HG02588 (cell line): ENCODE measurements at regions not wholly inside any gene's neighbourhood (a gene's known extent, or its start where the extent isn't known, plus 50 kb on each side); places are given as distances from the start of the nearest gene placed in this dataset.

ENCODE experiments used
- ATAC-seq: cut with Tn5 transposase; IDR thresholded peaks from one replicate; pipeline ENCODE4 v1.9.1; 2021; ENCODE audit warnings: mild to moderate bottlenecking, moderate library complexity; ENCODE audit not compliant: unreplicated experiment

DNA sequence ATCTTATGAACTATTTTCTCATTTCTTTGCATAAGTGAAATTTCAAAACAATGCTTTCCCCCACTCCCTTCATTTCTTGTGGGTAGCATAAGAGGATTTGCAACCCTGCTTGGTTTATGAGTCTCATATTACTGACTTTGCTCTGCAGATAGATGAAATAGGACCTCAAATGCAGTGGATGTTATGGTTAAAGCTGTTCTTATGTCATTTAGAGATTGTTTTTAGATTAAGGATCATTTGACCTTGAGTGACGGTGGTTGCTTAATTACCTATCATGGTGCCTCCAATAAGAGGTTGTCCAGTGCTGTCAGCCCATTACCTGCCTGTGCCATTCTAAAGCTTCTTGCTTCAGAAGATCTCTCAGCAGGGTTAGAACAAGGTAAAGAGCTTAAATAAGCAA, 351.4 kb upstream of the ATP2B1 start:
- no peak for ATAC-seq

DNA sequence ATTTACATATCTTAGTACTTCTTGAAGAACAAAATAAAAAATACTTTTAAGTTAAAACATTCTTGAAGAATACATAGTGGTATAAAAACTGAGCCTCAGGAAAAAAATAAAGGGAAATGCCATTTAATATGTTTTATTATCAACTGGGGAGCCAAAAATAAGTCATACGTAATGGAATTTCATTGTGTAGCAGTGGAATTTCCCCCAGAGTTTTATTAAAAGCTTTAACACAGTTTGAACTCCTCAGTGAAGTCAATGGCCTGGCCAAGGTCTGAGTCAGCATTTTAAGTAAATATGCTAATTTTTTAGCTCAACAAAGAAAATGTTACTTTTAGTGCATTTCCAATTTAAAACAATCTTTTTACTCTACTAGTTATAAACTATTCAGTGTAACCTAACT, 350.1 kb upstream of the ATP2B1 start:
- no peak for ATAC-seq

DNA sequence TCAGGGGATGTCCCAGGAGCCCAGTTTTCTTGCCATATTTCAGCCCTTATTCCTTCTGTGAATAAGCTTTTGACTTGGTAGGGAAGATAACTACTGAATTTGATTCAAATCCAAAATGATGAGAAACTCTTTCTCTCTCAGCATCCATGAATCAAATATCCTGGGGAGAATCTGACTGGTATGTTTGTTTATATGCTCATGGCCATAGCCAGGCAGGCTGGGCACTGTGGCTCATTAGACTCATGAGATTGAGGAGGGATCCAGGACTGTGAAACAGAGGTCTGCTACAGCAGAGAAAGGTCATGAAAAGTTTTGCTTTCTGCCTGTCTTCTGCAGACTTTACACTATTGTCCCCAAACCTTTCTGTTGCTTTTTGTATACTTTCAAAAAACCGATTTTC, 346.4 kb upstream of the ATP2B1 start:
- ATAC-seq: no peak

DNA sequence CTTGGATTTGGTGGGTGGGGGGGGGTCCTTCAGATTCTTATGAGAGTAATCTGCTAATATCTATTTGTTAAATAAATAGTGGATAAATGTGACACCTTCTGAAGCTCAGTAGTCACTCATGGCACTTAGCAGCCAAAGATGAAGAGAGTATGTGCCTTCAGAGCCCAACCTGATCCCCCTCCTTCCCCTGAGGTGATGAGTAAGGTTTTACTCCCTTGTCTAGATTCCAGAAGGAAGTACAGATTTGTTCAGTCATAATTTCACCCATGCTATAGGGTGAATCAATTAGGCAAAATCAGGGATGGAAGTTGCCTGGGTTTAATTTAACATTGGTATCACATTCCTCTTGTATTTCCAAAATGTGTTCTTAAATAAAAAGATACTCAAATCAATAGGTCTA, 340.3 kb upstream of the ATP2B1 start:
- ATAC-seq: no peak

DNA sequence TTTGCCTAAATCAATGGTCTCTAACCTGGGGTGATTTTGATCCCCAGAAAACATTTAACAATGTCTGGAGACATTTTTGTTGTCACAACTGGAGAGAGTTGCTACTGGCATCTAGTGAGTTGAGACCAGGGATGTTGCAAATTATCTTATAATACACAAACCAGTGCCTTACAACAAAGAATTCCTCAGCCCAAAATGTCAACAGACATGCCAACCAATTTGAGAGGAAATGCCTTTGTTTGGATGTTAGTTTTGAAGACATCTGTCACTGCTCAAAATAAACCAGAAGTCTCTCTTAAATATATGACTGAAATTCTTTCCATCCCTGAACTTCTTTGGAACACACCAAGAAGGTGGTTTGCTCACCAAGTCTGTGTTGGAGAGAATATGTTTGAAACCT, 336.9 kb upstream of the ATP2B1 start:
- no peak for ATAC-seq

DNA sequence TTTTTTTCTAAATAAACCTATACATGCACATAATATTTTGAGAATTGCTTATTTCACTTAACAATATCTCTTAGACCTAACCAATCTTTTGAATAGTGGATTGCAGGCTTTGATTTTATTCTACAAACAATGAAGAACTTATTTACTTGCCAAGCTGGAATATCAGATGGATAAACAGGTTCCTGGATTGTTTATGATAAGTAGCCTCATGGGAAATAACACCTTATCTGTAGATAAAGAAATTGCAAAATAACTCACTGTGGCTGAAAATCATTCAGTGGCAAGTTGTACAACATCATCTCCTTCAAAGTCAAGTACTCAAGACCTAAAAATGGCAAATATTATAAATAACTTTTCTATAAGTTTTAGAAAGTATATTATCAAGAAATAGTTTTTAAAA, 335.4 kb upstream of the ATP2B1 start:
- no peak for ATAC-seq

DNA sequence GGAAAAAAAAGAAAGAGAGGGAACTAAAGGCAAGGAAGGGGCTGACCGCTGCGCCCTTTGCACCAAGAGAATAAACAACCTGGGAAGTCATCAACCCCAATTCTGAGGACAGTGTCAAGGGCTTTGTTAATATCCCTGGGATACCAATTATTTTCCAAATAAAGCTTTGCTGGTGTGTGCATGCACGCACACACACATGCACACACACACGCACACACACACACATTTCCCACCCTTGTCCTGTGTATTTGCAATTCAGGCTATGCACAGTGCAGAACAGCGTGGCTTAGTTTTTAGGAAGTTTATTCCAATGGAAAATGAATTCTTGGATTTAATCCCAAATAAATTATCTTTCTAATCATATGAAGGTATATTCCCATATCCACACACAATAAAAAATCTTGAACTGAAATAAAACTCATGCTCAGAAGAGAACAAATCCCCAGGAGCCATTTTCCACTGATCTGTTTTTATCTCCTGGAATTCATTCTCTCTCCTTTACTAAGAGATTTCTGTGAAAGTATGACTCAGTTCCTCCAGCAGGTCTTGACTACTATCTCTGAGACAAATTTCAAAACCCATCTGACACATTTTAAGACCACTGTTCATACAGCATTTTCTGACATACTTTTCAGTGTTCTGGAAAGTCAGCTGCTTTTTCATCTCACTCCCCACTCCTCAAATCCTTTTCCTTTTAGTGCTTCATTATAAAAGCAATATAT, 334.4 kb upstream of the ATP2B1 start:
- ATAC-seq: no peak

DNA sequence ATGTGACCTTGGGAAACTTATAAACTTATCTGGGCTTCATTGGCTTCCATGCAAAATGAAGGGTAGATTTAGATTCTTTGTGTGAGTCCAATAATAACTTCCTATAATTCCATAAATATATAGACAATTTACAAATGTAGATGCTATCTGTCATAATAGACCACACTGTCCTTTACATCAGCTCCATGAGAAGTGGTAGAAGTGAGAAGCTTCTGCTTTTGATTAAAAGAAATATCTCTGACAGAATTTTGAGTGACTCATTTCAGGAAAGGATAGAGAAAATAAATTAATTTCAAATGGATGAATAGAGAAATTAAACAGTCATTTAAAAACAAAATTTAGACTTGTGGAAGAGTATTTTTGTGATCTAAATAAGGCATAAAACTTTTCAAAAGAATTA, 329.7 kb upstream of the ATP2B1 start:
- no peak for ATAC-seq

DNA sequence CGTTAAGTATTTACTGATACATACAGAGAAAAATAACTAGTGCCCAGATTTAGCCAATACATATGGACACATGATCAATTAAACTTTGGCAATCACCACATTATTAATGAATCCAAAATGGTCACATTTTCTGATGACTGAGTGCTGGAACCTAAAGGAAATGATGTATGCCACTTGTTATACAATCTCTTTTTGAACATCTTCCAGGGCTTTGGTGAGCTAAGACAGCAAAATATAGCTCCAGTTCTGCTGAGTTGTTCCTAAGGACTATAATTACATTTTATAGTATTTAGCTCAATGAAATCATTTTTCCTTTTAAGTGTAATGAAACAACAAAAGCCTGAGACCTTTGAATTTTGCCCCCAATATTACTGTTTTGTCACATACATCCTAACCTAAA, 329.1 kb upstream of the ATP2B1 start:
- ATAC-seq: no peak

DNA sequence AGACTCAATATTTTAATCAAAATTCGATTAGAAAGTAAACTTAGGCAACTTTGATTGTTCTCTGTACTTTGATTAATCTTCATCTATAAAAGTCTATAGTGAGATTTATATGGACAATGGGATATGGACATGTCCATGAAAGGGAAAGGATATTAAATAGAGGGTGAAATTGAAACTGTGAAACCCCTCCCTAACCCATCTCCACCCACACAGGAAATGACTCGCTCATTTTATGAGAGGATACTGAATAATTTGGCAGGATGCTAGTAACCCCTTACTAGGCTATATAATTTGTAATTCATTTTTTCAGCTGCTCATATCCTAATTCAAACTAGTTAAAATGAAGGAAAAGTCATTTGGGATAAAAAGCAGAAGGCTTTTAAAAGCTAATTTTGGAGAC, 328.0 kb upstream of the ATP2B1 start:
- no peak for ATAC-seq

DNA sequence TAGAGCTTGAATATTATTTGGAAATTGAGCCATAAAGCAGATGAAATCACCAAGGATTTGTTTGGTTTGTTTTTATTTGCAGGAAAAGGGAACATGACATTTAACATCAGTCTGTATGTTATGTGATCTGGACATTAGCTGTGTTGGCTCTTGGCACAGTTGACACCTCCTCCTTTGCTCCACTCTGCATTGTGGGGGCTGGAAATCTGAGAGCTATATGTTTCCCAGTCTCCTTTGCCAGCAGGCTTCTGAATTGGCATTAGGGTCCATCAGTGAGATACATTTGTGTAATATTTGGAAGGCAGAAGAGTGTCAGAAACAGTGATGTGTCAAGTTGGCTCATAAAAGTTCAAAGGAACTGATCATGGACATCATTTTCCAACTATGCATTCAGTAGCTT, 322.1 kb upstream of the ATP2B1 start:
- no peak for ATAC-seq

DNA sequence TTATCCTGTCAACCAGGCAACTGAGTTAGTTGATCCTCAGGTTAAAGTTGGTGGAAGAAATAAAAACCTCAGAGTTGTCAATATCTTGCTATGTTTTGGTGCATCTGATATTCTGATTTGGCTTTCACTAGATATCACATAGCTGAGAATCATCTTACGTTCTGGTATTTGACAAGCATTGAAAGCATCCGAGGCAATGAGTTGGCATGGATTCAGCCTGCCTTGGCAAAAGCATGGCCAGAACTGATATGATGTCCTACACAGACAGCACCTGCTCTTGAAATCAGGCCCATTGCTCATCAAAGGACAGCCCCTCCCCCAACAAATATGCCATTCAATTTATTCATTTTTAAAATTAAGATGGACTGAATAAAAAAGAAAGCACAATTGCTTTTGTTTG, 320.7 kb upstream of the ATP2B1 start:
- no peak for ATAC-seq

DNA sequence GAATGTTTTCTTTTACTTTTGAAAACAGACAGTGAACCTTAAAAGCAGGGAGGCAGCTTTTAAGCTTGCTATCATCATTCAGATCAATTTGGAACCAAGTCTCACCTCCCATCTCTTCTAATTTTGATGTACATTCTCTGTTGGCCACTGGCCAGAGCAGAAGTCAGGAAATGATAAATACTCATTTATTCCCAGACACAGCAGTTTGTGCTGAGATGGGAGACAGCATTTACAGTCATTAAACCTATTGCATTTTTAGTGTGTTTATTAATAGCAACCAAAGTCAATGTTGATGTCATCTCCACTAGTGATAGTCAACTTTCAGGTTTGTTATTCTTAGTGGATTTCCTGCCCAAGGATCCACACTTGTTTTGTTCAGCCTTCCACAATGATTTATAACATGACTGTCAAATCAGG, 320.0 kb upstream of the ATP2B1 start:
- ATAC-seq: no peak

DNA sequence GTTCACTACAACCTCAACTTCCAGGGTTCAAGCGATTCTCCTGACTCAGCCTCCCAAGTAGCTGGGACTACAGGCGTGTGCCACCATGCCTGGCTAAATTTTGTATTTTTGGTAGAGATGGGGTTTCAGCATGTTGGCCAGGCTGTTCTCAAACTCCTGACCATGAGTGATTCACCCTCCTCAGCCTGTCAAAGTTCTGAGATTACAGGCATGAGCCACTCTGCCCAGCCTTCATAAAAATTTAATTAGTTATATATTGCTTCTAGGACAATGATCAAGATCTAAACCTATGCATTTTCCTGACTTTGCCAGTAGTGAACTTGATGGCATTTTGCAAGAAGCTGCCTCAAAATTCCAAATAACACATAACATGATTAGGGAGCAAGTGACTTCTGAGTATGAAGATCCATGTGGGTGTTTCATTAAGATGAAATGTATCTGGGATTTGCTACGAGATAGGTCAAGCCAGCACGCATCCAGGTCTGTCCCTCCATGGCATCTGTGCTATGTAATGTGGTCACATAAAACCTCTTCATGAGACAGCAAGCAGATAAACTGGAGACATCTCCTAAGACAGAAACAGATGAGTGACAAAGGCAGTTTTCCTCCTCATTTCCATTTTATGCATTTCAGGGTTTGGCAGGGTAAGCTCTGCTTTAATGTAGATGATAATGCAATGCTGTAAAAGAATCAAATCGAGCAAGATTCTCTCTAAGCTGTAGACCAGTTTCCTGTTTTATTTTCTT, 319.4 kb upstream of the ATP2B1 start:
- ATAC-seq: no peak

DNA sequence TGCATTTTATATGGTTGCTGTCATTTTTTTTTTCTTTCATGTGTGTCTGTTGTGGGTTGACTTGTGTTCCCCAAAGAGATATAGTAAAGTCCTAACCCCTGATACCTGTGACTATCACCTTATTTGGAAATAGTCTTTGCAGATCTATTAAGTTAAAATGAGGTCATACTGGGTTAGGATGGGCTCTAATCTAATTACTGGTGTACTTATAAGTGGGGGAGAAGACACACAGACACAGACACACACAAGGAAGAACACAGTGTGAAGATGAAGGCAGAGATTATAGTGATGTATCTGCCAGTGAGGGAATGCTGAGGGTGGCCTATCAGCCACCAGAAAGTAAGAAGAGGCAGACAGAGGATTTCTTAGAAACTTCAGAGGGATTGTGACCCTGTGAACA, 318.4 kb upstream of the ATP2B1 start:
- no peak for ATAC-seq

DNA sequence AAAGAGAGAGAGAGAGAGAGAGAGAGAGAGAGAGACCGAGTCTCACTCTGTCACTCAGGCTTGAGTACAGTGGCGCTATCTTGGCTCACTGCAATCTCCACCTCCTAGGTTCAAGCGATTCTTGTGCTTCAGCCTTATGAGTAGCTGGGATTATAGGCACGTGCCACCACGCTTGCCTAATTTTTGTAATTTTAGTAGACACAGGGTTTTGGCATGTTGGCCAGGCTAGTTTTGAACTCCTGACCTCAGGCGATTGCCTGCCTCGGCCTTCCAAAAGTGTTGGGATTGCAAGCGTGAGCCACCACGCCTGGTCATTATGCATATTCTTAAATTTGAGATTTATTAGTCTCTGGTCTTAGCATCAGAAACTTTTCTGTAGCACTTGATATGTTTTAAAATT, 317.9 kb upstream of the ATP2B1 start:
- ATAC-seq: no peak

DNA sequence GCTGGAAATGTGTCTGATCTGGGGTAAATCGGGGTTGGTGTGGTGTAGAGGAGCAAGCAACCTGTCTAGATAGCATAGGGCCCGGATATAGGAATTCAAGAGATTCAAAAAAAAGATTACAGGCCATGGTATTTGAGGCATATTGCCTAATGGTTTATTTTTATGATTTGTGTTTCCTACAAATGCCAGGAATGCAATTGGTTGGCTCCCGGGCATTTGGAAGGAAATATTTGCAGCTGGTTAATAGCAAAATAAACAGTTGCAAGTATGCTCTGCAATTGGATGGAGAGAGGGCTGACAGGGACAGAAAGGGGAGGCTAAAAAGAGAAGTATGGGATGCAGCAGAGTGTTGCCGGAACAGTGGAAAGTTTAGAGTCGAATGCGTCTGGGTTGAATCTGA, 315.6 kb upstream of the ATP2B1 start:
- no peak for ATAC-seq

DNA sequence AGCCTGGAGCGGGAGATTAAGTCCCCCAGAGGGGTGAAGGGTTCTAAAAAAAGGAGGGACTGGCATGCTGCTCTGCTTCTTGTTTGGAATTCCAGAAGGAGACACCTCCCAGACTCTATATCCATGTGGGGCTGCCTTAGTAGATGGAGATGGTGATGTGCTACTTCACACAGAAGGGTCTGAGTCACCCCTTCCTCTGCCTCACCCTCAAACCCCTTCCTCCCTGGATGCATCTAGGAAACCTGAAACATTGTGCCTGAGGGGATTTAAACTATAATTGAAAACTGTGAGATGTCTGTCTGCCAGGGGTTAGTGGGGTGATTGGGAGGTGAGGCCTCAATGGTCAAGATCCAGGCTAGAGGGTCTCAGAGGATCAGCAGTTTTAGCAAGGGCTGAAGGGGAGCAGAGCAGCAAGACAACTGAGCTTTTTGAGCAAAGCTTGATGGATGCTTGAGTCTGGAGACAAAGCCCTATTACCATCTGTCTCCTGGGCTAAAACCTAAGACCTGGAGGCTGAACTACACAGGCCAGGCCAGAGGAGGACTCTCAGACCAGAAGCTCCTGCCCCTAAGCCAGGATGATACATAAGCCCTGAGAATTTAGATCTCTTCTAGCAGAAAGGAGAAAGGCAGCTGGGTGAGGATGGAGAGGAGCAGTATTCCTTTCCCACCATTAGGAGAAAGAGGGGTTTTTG, 314.7 kb upstream of the ATP2B1 start:
- ATAC-seq: no peak

DNA sequence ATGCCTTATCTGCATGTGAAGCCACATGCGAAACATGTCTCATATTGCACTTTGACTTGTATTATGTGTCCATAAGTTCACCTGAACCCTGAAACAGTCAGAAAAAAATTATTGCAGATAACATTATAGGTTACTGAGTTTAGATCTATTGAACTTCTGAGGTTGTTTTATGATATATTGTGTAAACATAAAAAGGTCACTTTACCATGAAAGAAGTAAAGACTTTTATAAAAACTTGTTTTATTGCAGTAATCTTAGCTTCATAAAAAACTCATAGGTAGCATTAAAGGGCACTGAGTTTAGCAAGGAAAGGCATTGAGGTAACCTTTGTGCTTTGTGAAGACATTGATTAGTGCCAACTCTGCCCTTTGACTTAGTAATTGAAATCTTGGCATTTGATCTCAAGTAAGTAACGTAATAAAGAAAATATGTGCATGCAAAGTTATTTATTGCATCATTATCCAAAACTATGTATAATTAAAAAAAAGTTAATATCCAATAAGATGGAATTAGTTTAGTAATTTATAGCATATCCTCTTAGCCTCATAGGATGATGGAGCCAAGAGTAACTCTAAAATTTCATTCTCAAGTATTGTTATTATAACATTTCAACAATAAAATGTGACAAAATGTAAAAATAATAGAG, 313.3 kb upstream of the ATP2B1 start:
- no peak for ATAC-seq

DNA sequence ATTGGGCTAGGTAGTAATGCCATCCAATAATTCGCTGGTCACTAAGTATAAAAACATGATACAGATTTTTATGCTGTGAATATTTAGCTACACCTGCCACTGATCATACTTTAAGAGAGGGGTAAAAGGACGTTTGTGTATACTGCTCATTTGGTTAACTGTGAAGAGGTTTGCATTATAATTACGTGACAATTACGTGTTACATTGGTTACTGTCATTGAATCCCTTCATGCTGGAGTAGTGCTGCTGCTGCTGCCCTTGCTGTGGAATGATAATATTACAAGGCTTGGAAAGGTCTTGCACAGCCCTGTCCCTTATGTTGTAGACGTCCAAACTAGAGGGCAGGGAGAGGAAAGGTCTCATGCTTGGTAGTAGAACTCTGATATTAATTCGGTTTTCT, 312.2 kb upstream of the ATP2B1 start:
- ATAC-seq: no peak

DNA sequence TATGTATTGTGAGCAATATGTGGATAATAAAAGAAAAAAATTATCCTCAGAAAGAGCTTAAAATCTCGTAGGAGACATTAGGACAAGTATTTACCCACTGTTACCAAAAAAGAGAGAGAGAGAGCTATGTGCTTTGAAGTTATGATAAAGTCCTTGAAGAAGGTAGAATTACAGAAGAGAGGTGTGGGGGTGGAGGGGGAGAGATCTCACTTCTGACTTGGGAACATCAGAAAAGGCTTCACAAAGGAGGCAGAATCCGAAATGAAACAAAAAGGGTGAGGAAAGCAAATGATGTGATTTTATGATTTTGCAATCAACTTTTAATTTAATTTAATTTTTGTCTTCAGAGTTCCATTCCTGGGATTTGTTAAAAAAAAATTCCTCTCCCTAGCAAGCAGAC, 311.8 kb upstream of the ATP2B1 start:
- ATAC-seq: no peak

DNA sequence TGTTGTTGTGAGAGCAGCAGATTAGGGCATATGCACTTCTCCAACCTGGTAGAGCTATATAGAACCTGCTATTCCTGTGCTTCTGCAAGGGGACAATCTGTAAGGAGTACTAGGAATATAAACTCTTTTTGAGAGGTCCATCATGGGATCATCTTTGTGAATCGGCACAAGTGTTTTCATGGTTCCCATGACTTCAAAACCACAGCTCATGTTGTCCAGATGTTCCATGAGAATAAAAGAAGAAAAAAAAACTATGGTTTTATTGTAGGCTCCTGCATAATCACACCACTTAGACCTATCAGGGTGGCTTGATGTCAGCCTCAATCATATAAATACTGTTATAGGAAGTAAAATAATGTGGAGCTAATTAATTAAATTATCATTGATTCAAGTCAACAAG, 311.4 kb upstream of the ATP2B1 start:
- ATAC-seq: no peak
